ENCODE measurements at regions not wholly inside any gene's neighbourhood (a gene's known extent, or its start where the extent isn't known, plus 50 kb on each side); places are given as distances from the start of the nearest gene placed in this dataset.

- 93 to 95% methylated on average over 3 of the region's 3 CpGs for WGBS, 2 donors (ENCODE audit: low coverage in 1 of 2)
- no peaks in the 10 kb centered on the region for H3K27me3 ChIP-seq
- H3K4me3 ChIP-seq = no peak overlapping the region
- no peaks in the 10 kb centered on the region for H3K36me3 ChIP-seq
- TF ChIP-seq, protein P1, sequence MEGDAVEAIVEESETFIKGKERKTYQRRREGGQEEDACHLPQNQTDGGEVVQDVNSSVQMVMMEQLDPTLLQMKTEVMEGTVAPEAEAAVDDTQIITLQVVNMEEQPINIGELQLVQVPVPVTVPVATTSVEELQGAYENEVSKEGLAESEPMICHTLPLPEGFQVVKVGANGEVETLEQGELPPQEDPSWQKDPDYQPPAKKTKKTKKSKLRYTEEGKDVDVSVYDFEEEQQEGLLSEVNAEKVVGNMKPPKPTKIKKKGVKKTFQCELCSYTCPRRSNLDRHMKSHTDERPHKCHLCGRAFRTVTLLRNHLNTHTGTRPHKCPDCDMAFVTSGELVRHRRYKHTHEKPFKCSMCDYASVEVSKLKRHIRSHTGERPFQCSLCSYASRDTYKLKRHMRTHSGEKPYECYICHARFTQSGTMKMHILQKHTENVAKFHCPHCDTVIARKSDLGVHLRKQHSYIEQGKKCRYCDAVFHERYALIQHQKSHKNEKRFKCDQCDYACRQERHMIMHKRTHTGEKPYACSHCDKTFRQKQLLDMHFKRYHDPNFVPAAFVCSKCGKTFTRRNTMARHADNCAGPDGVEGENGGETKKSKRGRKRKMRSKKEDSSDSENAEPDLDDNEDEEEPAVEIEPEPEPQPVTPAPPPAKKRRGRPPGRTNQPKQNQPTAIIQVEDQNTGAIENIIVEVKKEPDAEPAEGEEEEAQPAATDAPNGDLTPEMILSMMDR (IDR thresholded peaks at IDR 0.05) = no peak
- no peak for TF ChIP-seq POLR2A (IDR thresholded peaks at IDR 0.05)
- no peak for TF ChIP-seq EP300 (IDR thresholded peaks at IDR 0.05)
- no peaks in the 10 kb centered on the region for H3K9me3 ChIP-seq
- no peak for ATAC-seq
- H3K4me1 ChIP-seq = no peaks in the 10 kb centered on the region
- H3K27ac ChIP-seq = no peak overlapping the region
These were observed 208.7 kb downstream of the MRPL39 start for GRCh38 chr21:25398630-25399029.

GRCh38 chr21:25396135-25396711 is 211.1 kb downstream of the MRPL39 start:
- no peak overlapping the region for H3K4me3 ChIP-seq
- no peak for TF ChIP-seq EP300 (IDR thresholded peaks at IDR 0.05)
- TF ChIP-seq POLR2A (IDR thresholded peaks at IDR 0.05) = no peak
- TF ChIP-seq, protein P1 (IDR thresholded peaks at IDR 0.05) = no peak
- no peak for TF ChIP-seq POLR2AphosphoS5 (IDR thresholded peaks at IDR 0.05)

GRCh38 chr21:25391777-25392176 is 215.5 kb downstream of the MRPL39 start:
- ATAC-seq = no peak
- Histone ChIP-seq H3K27ac (no peak overlapping the region), H3K4me3 (no peak overlapping the region), H3K4me1 (no peaks in the 10 kb centered on the region), H3K27me3 (no peaks in the 10 kb centered on the region), H3K36me3 (no peaks in the 10 kb centered on the region), H3K9me3 (no peaks in the 10 kb centered on the region)
- TF ChIP-seq, protein P1 (IDR thresholded peaks at IDR 0.05) = no peak
- no peak for TF ChIP-seq POLR2AphosphoS5 (IDR thresholded peaks at IDR 0.05)
- no peak for TF ChIP-seq POLR2A (IDR thresholded peaks at IDR 0.05)
- TF ChIP-seq EP300 (IDR thresholded peaks at IDR 0.05) = no peak
- WGBS, 2 donors (ENCODE audit: low coverage in 1 of 2) = 44 to 73% methylated on average over 2 to 3 of the region's 3 CpGs

More at GRCh38 chr21:25396135-25396711, 211.1 kb downstream of the MRPL39 start:
- ATAC-seq = no peak
- H3K27me3 ChIP-seq = no peaks in the 10 kb centered on the region
- no peaks in the 10 kb centered on the region for H3K4me1 ChIP-seq
- H3K27ac ChIP-seq = no peak overlapping the region
- no peaks in the 10 kb centered on the region for H3K9me3 ChIP-seq
- no peaks in the 10 kb centered on the region for H3K36me3 ChIP-seq
- 60 to 98% methylated on average over 1 to 8 of the region's 8 CpGs for WGBS, 2 donors (ENCODE audit: low coverage in 1 of 2)

DNA sequence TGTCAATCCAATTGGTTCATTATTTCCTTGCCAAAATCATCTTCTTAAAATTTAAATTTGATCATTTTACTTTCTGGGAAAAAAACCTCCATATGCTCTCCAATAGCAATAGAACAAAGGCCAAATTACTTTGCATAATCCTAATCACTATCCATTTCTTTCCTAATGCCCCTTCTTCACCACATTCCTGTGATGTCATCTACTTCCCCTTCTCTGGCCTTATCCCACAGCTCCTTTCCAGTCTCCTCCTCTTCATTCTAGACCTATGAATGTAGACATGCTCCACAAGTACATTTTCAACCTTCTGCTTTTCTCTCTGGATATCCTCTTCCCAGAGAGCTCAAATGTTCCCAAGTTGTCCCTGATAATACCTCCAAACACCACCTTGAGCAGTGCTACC is 216.6 kb downstream of the MRPL39 start:
- TF ChIP-seq, protein P1 (IDR thresholded peaks at IDR 0.05) = no peak
- TF ChIP-seq POLR2AphosphoS5 (IDR thresholded peaks at IDR 0.05) (no peak), POLR2A (IDR thresholded peaks at IDR 0.05) (no peak), EP300 (IDR thresholded peaks at IDR 0.05) (no peak)
- Histone ChIP-seq H3K27me3 (no peaks in the 10 kb centered on the region), H3K36me3 (no peaks in the 10 kb centered on the region), H3K4me1 (no peaks in the 10 kb centered on the region), H3K4me3 (no peak overlapping the region), H3K9me3 (no peaks in the 10 kb centered on the region), H3K27ac (no peak overlapping the region)
- no peak for ATAC-seq

- Histone ChIP-seq H3K27ac (no peak overlapping the region), H3K36me3 (no peaks in the 10 kb centered on the region), H3K9me3 (no peaks in the 10 kb centered on the region), H3K4me3 (no peak overlapping the region), H3K4me1 (no peaks in the 10 kb centered on the region), H3K27me3 (no peaks in the 10 kb centered on the region)
- WGBS, 2 donors (ENCODE audit: low coverage in 1 of 2) = 60 to 69% methylated on average over 2 to 3 of the region's 3 CpGs
- ATAC-seq = no peak
- TF ChIP-seq EP300 (IDR thresholded peaks at IDR 0.05) (no peak), POLR2A (IDR thresholded peaks at IDR 0.05) (no peak), POLR2AphosphoS5 (IDR thresholded peaks at IDR 0.05) (no peak)
- TF ChIP-seq, protein P1 (IDR thresholded peaks at IDR 0.05) = no peak
These were observed 219.6 kb downstream of the MRPL39 start for GRCh38 chr21:25387665-25388064.
